GM19455 (cell line): ENCODE measurements at regions not wholly inside any gene's neighbourhood (a gene's known extent, or its start where the extent isn't known, plus 50 kb on each side); places are given as distances from the start of the nearest gene placed in this dataset.
"Not testable (repeated sequence)": the region's sequence is repeated elsewhere in the genome, so short reads cannot be mapped to it uniquely, and the experiment has no call there.

Experiments
- ATAC-seq: cut with Tn5 transposase; IDR thresholded peaks from one replicate; pipeline ENCODE4 v1.9.1; 2021; ENCODE audit not compliant: unreplicated experiment

GRCh38 chr5:45893309-45893708 is 197.1 kb upstream of the HCN1 start:
- no peak for ATAC-seq

- ATAC-seq, result not testable (repeated sequence)
Measured at GRCh38 chr5:45890441-45891080, 194.4 kb upstream of the HCN1 start.

- ATAC-seq, result no peak
Measured at GRCh38 chr5:45862763-45863162, 166.6 kb upstream of the HCN1 start.

- no peak for ATAC-seq
Measured at GRCh38 chr5:45847877-45848276, 151.7 kb upstream of the HCN1 start.

GRCh38 chr5:45826055-45826454 is 129.9 kb upstream of the HCN1 start:
- no peak for ATAC-seq

- ATAC-seq, result no peak
Measured at GRCh38 chr5:45800331-45800730, 104.2 kb upstream of the HCN1 start.

GRCh38 chr5:45799388-45799787 is 103.2 kb upstream of the HCN1 start:
- ATAC-seq, result no peak

GRCh38 chr5:45796959-45797553 is 100.9 kb upstream of the HCN1 start:
- ATAC-seq, result no peak

GRCh38 chr5:45795458-45795857 is 99.3 kb upstream of the HCN1 start:
- no peak for ATAC-seq

- peak; percentile 76 for ATAC-seq
Measured at GRCh38 chr5:45793638-45794532, 97.7 kb upstream of the HCN1 start.

- no peak for ATAC-seq
Measured at GRCh38 chr5:45779874-45780671, 83.9 kb upstream of the HCN1 start.

GRCh38 chr5:45774528-45774927 is 78.3 kb upstream of the HCN1 start:
- ATAC-seq, result no peak

- ATAC-seq, result no peak
Measured at GRCh38 chr5:45772402-45772801, 76.2 kb upstream of the HCN1 start.

- ATAC-seq, result no peak
Measured at GRCh38 chr5:45765561-45765960, 69.4 kb upstream of the HCN1 start.

- ATAC-seq, result no peak
Measured at GRCh38 chr5:45750574-45750973, 54.4 kb upstream of the HCN1 start.

- ATAC-seq, result not testable (repeated sequence)
Measured at GRCh38 chr5:45748511-45748910, 52.3 kb upstream of the HCN1 start.
